K562 (cell line): ENCODE measurements at regions not wholly inside any gene's neighbourhood (a gene's known extent, or its start where the extent isn't known, plus 50 kb on each side); places are given as distances from the start of the nearest gene placed in this dataset.

Source experiments
- ATAC-seq: fragments of 200-7000 bp; cut with Tn5 transposase; 3 replicates; pipeline ENCODE4 v1.9.1; 2020; ENCODE audit warnings: moderate library complexity
- BruUV-seq: library from RNA; stranded (reverse); fragments of 400-500 nt; replicated peaks from 2 replicates; lab custom pipeline; 2021; lab: Mats Ljungman, UMichigan
- CTCF ChIA-PET: fragments of 300-600 bp; formaldehyde crosslinking; extraction: SDS; loops from one replicate; lab custom pipeline; 2021; ENCODE audit warnings: low intra/inter-chr PET ratio; lab: Yijun Ruan, JAX
- POLR2A ChIA-PET: fragments of 300-600, 350-650 bp; sonication (Branson Sonifier 250); formaldehyde crosslinking; extraction: SDS; loops from one replicate; lab custom pipeline; 2021; ENCODE audit warnings: antibody characterized with exemption, inconsistent platforms; lab: Yijun Ruan, JAX
- DNase-seq, 4 experiments: peaks; one replicate each; pipeline versions ENCODE4 v3.0.0 to v3.0.0-alpha.2; 2011 to 2018; ENCODE audit warnings: low spot score in 3 of 4, mixed read lengths in 3 of 4; ENCODE audit errors: extremely low read depth in 1 of 4
- FAIRE-seq: peaks from 2 replicates; lab custom pipeline; 2011; peaks lifted over from hg19 to GRCh38; lab: Jason Lieb, UNC
- H2AFZ ChIP-seq: 2 replicates; pipeline ENCODE4 v1.6.0; 2011; ENCODE audit warnings: low read depth, low read length, control low read depth, inconsistent platforms
- H3K27ac ChIP-seq: fragments of 200-600 bp; 3 replicates; pipeline ENCODE4 v1.8.0; 2011; ENCODE audit warnings: low read depth, mild to moderate bottlenecking, control low read depth, inconsistent platforms, low read length, moderate library complexity, mixed read lengths; ENCODE audit errors: extremely low read depth
- H3K27me3 ChIP-seq, 2 experiments: fragments of 300-600 bp in 1 of 2; 2 replicates in 1 of 2; 3 replicates in 1 of 2; pipeline versions ENCODE4 v1.6.0 to v1.8.0; 2011; ENCODE audit warnings: inconsistent platforms in 2 of 2, low read length in 2 of 2, mild to moderate bottlenecking in 1 of 2, mixed read lengths in 1 of 2, moderate library complexity in 1 of 2; ENCODE audit not compliant: control insufficient read depth in 2 of 2, insufficient read depth in 2 of 2
- H3K36me3 ChIP-seq: fragments of 300-600 bp; 3 replicates; pipeline ENCODE4 v1.8.0; 2011; ENCODE audit warnings: mild to moderate bottlenecking, low read length, inconsistent platforms; ENCODE audit not compliant: control insufficient read depth, insufficient read depth
- H3K4me1 ChIP-seq, 2 experiments: fragments of 200-600 bp in 1 of 2; replicated peaks in 1 of 2; 2 replicates in 1 of 2; 3 replicates in 1 of 2; pipeline versions ENCODE4 v1.5.1 to v1.8.0; 2011; ENCODE audit warnings: inconsistent platforms in 2 of 2, low read length in 2 of 2, mild to moderate bottlenecking in 1 of 2, mixed read lengths in 1 of 2, moderate library complexity in 1 of 2; ENCODE audit not compliant: control insufficient read depth in 2 of 2, insufficient read depth in 2 of 2
- H3K4me2 ChIP-seq: 2 replicates; pipeline ENCODE4 v1.6.1; 2011; ENCODE audit warnings: low read length, control low read depth, inconsistent platforms, mixed read lengths; ENCODE audit not compliant: insufficient read depth
- H3K4me3 ChIP-seq: fragments of 200-600 bp; sonication (generic), shearing (Covaris generic); 2 replicates; pipeline ENCODE4 v1.5.1; 2016; ENCODE audit warnings: control low read depth, inconsistent platforms
- H3K79me2 ChIP-seq: fragments of 200-600 bp; 3 replicates; pipeline ENCODE4 v1.8.0; 2011; ENCODE audit warnings: low read length, inconsistent platforms; ENCODE audit not compliant: control insufficient read depth, insufficient read depth
- H3K9ac ChIP-seq, 2 experiments: 2 replicates each; pipeline versions ENCODE4 v1.6.0 to v1.6.1; 2011; ENCODE audit warnings: low read depth in 2 of 2, low read length in 2 of 2, control low read depth in 1 of 2, inconsistent platforms in 1 of 2, mild to moderate bottlenecking in 1 of 2, mixed read lengths in 1 of 2; ENCODE audit not compliant: insufficient read depth in 1 of 2
- H3K9me1 ChIP-seq: one replicate; pipeline ENCODE4 v1.6.0; 2011; ENCODE audit warnings: inconsistent platforms, mild to moderate bottlenecking, low read length, moderate library complexity; ENCODE audit not compliant: control insufficient read depth, insufficient read depth
- H3K9me3 ChIP-seq: replicated peaks from 2 replicates; pipeline ENCODE4 v1.5.1; 2011; ENCODE audit warnings: low read depth, low read length, inconsistent platforms; ENCODE audit not compliant: control insufficient read depth, insufficient read depth
- H4K20me1 ChIP-seq: replicated peaks from 2 replicates; pipeline ENCODE4 v1.6.1; 2011; ENCODE audit warnings: low read length, inconsistent platforms, mixed read lengths; ENCODE audit not compliant: control insufficient read depth, insufficient read depth
- BRF1 ChIP-seq: IDR thresholded peaks from 3 replicates; pipeline ENCODE4 v1.6.1; 2011; ENCODE audit warnings: borderline replicate concordance, mild to moderate bottlenecking; ENCODE audit not compliant: insufficient read length; ENCODE audit errors: extremely low read depth
- CCNT2 ChIP-seq: IDR thresholded peaks from 2 replicates; pipeline ENCODE4 v1.6.1; 2011; ENCODE audit warnings: borderline replicate concordance, low read depth, mild to moderate bottlenecking, moderate library complexity, mixed read lengths, low read length; ENCODE audit not compliant: insufficient read length; ENCODE audit errors: extremely low read depth
- CHD2 ChIP-seq: IDR thresholded peaks from 2 replicates; pipeline ENCODE4 v1.6.1; 2011; ENCODE audit warnings: low read depth, low read length
- GATAD2A ChIP-seq: fragments of 450-650 bp; IDR thresholded peaks from 2 replicates; pipeline ENCODE4 v1.6.1; 2017
- HDAC8 ChIP-seq: fragments of 450-650 bp; IDR thresholded peaks from 2 replicates; pipeline ENCODE4 v1.6.1; 2016; ENCODE audit warnings: mild to moderate bottlenecking, missing genetic modification characterization, moderate library complexity, missing compliant biosample characterization
- KDM1A ChIP-seq, 2 experiments: fragments of 450-650 bp; IDR thresholded peaks; 2 replicates each; pipeline ENCODE4 v1.6.1; 2016; ENCODE audit warnings: mild to moderate bottlenecking in 2 of 2
- POLR2G ChIP-seq: fragments of 200-400 bp; formaldehyde crosslinking; IDR thresholded peaks from 2 replicates; pipeline ENCODE4 v1.6.1; 2017; ENCODE audit warnings: low read depth, mild to moderate bottlenecking, antibody characterized with exemption, low read length, moderate library complexity
- ZFP1 ChIP-seq: fragments of 450-650 bp; formaldehyde crosslinking; IDR thresholded peaks from 2 replicates; pipeline ENCODE4 v1.4.0; 2020; ENCODE audit warnings: mild to moderate bottlenecking, mixed read lengths
- ZNF197 ChIP-seq: fragments of 200-800 bp; sonication (Bioruptor generic); IDR thresholded peaks from 2 replicates; pipeline ENCODE4 v1.6.1; 2016; ENCODE audit warnings: low read depth, missing genetic modification characterization, missing compliant biosample characterization
- ZNF253 ChIP-seq: fragments of 250-450 bp; sonication (Bioruptor Pico); conservative IDR thresholded peaks from 2 replicates; pipeline ENCODE4 v1.6.1; 2021; ENCODE audit warnings: mild to moderate bottlenecking
- ZNF444 ChIP-seq: fragments of 250-450 bp; sonication (Bioruptor Pico); IDR thresholded peaks from 2 replicates; pipeline ENCODE4 v1.4.0; 2020; ENCODE audit warnings: mild to moderate bottlenecking, moderate library complexity
- ZNF668 ChIP-seq: fragments of 250-450 bp; sonication (Bioruptor Pico); IDR thresholded peaks from 2 replicates; pipeline ENCODE4 v1.8.0; 2022; ENCODE audit warnings: mild to moderate bottlenecking, inconsistent platforms
- ZNF780A ChIP-seq: fragments of 250-450 bp; sonication (Bioruptor Pico); IDR thresholded peaks from 2 replicates; pipeline ENCODE4 v1.5.0; 2021; ENCODE audit warnings: mild to moderate bottlenecking
- in situ Hi-C: fragments of 300-500 bp; cut with MboI; formaldehyde crosslinking; loops from 4 replicates; pipeline ENCODE4 v1.15.0; 2018; ENCODE audit warnings: inconsistent platforms, mixed read lengths
- intact Hi-C: fragments of 100-400 bp; cut with micrococcal nuclease; formaldehyde crosslinking; loops from 2 replicates; pipeline ENCODE4 v1.14.2; 2022
- TF ChIP-seq, protein P1 (sequence below): sonication (generic); formaldehyde crosslinking; IDR thresholded peaks from 2 replicates; pipeline ENCODE4 v1.8.1; 2023; ENCODE audit warnings: mild to moderate bottlenecking, missing genetic modification reagents, moderate library complexity
- TF ChIP-seq, protein P2 (sequence below): fragments of 450-650 bp; IDR thresholded peaks from 2 replicates; pipeline ENCODE4 v1.6.1; 2016; ENCODE audit warnings: borderline replicate concordance

DNA sequence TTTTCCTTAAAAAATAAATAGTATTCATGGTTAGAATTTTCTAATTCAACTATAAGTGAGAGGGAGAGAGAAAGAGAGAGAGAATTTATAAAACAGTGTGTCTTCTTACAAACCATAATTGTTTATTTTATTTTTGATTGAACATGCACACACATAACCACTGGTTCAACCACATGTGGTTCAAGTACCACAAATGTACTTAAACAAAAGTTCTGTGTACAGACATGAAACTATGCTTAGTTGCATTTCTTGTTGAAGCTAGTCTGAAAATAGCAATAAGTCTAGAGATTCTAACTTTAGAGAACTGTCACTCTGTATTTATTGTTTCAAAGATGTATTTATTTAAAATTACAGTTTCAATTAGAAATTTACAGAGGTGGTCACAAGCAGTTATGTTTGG, 130.6 kb upstream of the PDE4D start:
- Histone ChIP-seq H3K4me3 (no peak overlapping the region), H3K36me3 (no peaks in the 10 kb centered on the region), H3K9me1 (no peaks in the 10 kb centered on the region), H2AFZ (no peak overlapping the region), H3K9ac (no peak overlapping the region), H3K27me3 (no peaks in the 10 kb centered on the region), H3K27ac (no peak overlapping the region), H3K79me2 (no peaks in the 10 kb centered on the region), H3K9me3 (no peaks in the 10 kb centered on the region; the same call in 1 of the 2 replicates), H3K4me1 (no peaks in the 10 kb centered on the region), H3K4me2 (no peak overlapping the region), H4K20me1 (no peaks in the 10 kb centered on the region)
- intact Hi-C loops = no loop called here
- no peak for ATAC-seq
- no peak for DNase-seq
- ChIA-PET CTCF (no interaction called here), POLR2A (no interaction called here)
- TF ChIP-seq BRF1 (no peak), POLR2G (no peak), ZNF444 (no peak)
- in situ Hi-C loops = no loop called here
- FAIRE-seq = no peak
- no TSS peak for BruUV-seq

DNA sequence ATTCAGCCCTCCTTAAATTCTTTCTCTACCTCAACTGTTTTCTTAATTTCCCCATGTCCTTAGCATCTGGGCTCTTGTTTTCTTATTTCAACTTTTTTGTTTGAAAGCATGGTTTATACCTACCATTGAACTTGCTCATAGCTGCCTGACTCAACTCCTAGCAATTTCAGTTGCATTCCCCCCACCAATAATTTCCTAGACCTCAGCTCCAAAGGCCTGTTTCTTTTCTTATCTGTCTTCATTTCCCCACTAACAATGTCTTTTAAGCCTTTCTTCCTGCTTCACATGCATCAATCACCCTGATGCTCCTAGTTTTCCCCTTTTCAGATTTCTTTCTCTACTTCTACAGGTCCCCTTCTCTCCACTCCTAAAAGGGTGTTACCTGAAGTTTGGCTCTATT, 129.7 kb upstream of the PDE4D start:
- CTCF ChIA-PET = no interaction called here
- Histone ChIP-seq H3K4me1 (no peaks in the 10 kb centered on the region), H2AFZ (no peak overlapping the region), H4K20me1 (no peaks in the 10 kb centered on the region), H3K9me1 (no peaks in the 10 kb centered on the region), H3K4me3 (no peak overlapping the region), H3K27ac (no peak overlapping the region), H3K27me3 (no peaks in the 10 kb centered on the region), H3K36me3 (no peaks in the 10 kb centered on the region), H3K9me3 (no peaks in the 10 kb centered on the region; the same call in 1 of the 2 replicates), H3K9ac (no peak overlapping the region), H3K4me2 (no peak overlapping the region), H3K79me2 (no peaks in the 10 kb centered on the region)
- no peak for FAIRE-seq
- no peak for ATAC-seq
- BruUV-seq = no TSS peak
- no peak for DNase-seq
- in situ Hi-C loops (no loop called here), intact Hi-C loops (no loop called here)
- POLR2A ChIA-PET = no interaction called here
- TF ChIP-seq CCNT2 = no peak
- TF ChIP-seq ZNF780A = no peak
- TF ChIP-seq, protein P1, sequence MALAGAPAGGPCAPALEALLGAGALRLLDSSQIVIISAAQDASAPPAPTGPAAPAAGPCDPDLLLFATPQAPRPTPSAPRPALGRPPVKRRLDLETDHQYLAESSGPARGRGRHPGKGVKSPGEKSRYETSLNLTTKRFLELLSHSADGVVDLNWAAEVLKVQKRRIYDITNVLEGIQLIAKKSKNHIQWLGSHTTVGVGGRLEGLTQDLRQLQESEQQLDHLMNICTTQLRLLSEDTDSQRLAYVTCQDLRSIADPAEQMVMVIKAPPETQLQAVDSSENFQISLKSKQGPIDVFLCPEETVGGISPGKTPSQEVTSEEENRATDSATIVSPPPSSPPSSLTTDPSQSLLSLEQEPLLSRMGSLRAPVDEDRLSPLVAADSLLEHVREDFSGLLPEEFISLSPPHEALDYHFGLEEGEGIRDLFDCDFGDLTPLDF (CRISPR knock-in tag) = no peak
- no peak for TF ChIP-seq KDM1A (IDR thresholded peaks at IDR 0.05)
- no peak for TF ChIP-seq CHD2
- TF ChIP-seq GATAD2A = no peak
- TF ChIP-seq, protein P2, sequence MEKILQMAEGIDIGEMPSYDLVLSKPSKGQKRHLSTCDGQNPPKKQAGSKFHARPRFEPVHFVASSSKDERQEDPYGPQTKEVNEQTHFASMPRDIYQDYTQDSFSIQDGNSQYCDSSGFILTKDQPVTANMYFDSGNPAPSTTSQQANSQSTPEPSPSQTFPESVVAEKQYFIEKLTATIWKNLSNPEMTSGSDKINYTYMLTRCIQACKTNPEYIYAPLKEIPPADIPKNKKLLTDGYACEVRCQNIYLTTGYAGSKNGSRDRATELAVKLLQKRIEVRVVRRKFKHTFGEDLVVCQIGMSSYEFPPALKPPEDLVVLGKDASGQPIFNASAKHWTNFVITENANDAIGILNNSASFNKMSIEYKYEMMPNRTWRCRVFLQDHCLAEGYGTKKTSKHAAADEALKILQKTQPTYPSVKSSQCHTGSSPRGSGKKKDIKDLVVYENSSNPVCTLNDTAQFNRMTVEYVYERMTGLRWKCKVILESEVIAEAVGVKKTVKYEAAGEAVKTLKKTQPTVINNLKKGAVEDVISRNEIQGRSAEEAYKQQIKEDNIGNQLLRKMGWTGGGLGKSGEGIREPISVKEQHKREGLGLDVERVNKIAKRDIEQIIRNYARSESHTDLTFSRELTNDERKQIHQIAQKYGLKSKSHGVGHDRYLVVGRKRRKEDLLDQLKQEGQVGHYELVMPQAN = no peak
- no peak for TF ChIP-seq ZNF197 (CRISPR knock-in tag)
- TF ChIP-seq HDAC8 (tag) = no peak
- TF ChIP-seq ZFP1 (CRISPR knock-in tag) = no peak
- no peak for TF ChIP-seq ZNF668 (CRISPR knock-in tag)
- TF ChIP-seq ZNF253 (CRISPR knock-in tag) = no peak
